Fibroblast of upper back skin (primary cell): ENCODE measurements at regions not wholly inside any gene's neighbourhood (a gene's known extent, or its start where the extent isn't known, plus 50 kb on each side); places are given as distances from the start of the nearest gene placed in this dataset.
"Not testable (repeated sequence)": the region's sequence is repeated elsewhere in the genome, so short reads cannot be mapped to it uniquely, and the experiment has no call there.

Source experiments
- DNase-seq: peaks from one replicate; pipeline ENCODE4 v3.0.0-alpha.2; 2013

DNA sequence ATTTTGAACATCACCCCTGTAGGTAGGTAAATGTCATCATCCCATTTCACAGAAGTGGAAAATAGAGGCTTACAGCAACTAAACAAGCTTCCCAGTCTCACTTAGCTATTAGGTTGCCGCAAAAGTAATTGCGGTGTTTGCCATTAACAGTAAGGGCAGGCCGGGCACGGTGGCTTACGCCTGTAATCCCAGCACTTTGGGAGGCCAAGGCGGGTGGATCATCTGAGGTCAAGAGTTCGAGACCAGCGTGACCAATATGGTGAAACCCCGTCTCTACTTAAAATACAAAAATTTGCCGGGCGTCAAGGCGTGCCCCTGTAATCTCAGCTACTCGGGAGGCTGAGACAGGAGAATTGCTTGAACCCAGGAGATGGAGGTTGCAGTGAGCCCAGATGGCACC, 179.7 kb downstream of the IRF8 start:
- DNase-seq = not testable (repeated sequence)

DNA sequence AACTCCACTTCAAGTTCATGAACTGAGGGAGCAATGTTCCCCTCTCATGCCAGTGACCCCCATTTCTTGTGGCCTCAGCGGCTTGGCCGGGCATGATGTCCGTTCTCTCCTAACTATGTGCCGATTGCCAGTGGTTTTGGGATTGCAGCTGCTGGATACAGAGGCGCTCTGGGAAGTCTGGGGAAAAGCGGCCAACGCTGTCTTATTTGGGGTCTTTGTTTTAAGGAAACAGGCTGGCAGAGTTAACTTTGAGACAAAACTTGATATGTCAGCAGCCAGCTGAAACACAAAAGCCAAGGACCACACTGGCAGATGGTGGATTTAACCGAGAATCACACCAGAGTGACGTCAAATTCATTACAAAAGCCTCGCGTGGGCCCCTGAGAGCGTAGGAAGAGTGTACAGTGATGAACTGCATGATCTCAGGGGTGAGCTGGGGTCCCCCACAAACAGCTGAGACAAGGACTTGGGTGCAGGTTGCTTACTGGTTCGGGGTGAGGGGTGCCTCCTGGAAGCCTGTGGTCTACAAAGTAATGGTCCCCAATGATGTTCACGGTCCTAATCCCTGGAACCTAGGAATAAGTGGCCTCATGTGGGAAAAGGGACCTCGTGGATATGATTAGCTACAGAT, 180.4 kb downstream of the IRF8 start:
- DNase-seq = no peak

DNA sequence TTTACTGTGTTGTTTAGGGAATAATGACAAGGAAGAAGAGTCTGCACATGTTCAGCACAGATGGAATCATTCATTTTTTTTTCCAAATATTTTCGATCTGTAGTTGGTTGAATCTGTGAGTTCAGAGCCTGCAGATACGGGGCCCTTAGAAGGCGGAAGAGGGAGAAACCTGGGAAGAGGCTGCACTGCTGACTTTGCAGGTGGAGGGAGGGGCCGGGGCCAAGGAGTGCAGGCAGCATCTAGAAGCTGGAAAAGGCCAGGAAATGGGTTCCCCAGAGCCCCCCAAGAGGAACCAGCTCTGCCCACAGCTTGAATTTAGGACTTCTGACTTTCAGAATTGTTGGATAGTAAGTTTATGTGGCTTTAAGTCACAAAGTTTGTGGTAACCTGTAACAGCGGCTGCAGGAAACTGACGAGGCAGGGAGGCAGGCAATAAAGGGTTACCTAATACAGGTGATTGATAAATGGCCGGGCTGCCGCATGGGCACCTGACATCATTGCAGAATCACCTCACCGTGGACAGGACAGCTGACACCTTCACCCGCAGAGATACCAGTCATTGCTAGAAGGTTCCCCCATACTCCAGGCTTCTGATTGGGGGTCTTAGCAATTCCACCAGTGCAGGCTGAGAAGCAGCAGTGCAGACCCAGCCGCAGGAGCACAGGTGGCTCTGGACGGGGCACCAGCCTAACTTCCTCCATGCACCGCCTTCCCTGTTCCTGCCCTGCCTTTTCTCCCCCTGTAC, 181.3 kb downstream of the IRF8 start:
- DNase-seq = no peak

DNA sequence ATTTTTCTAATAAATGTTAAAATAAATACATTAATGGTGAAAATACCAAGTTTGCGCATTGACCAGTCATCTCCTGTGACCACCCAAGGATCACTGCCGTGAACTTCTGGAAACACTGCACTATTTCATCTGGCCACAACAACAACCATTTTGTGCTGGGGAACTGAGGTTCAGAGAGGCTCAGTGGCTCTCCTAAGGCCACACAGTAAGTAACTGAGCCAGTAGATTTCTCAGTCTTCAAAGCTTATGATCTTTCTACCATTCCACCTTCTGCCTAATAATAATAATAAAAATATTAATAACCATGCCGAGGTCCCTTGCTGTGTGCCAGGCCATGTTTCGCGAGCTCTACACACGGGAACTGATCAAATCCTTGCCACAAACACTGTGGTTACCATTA, 182.0 kb downstream of the IRF8 start:
- no peak for DNase-seq

DNA sequence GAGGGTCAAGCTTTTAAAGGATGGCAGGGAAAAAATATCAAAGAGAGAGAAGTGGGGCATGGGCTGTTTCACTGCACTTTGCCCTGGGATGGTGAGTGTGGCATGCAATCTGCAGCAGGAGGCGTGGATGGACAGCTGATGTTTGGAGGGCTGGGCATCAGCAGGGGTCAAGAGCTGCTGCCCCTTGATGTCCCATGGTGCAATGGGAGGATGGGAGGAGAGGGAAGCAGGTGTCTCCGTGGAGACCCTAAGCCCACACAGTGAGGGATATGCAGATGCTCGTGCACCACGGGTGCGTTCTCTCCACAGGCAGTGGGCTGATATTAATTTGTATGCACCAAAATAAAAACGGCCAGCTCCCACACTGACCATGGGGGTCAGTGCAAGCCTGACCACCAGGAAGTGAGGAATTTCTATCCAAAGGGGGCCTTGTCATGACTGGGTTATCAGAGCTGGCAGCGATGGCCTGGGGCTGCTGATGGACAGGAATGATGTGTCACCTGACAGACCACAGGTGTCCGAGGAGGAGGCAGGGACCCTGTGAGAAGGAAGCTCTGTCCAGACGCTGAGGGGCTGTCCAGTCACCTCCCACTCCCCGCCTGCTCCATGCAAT, 183.6 kb downstream of the IRF8 start:
- no peak for DNase-seq

DNA sequence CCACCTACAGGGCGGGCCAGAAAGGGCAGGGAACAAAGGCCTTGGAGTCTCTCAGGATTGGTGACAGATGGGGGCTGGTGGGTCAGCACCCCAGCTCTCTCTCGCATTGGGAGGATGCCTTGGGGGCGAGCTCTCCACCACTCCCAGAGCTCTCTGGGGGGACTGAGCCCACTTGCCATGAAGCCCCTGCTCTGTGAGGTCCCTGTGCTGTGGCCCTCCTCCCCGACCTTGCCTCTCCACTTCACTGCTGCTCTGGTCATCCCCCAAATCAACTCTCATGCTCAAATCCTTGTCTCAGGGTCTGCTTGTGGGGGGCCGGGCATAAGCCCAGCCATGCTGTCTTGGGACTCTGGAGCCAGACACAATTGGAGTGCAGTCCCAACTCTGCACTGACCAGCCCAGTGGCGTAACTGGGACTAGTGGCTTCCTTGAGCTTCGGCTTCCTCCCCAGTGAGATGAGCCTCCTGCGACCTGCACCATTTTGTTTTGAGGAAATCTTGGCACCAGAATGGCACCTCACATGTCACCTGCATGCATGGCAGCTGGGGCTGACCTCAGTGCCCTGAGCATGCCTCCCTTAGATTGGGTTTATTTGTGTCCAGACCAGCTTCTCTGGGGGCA, 184.5 kb downstream of the IRF8 start:
- no peak for DNase-seq

DNA sequence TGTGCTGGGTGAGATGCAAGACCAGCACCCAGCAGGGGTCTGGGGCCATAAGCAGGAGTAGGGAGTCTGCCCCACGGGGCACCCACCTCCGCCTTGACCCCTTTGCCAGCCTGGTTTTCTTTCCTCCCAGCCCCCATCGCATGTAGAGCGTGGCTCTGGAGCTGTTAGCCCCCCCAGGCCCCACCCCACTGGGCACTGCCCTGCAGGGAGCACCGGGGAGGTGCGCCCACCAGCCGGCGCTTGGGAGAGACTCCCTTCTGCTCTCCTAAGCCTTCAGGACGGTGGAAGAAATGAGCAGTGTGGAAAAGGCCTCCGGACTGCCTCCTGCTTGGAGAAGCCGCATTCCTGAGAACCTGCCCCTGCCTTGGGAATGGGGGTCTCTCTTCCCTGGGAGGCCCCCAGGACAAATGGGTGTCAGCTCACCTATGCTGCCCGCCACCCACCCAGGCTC, 186.2 kb downstream of the IRF8 start:
- no peak for DNase-seq

DNA sequence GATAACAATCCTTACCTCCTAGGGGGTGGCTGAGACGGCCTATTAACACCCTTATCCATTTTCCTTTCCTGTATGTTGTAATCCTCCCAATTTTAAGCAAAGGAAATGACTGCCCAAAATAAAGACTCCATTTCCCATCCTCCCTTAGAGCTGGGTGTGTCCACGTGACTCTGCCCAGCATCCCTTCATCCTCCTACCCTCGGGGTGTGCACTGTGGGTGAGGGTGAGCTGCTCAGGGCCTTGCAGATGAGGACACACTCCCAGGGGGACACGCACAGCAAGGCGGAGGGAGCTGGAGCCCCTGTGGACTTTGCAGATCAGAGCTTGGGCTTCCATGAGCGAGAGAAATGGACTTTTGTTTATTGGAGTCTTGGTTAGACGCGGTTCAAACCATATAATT, 186.8 kb downstream of the IRF8 start:
- no peak for DNase-seq

DNA sequence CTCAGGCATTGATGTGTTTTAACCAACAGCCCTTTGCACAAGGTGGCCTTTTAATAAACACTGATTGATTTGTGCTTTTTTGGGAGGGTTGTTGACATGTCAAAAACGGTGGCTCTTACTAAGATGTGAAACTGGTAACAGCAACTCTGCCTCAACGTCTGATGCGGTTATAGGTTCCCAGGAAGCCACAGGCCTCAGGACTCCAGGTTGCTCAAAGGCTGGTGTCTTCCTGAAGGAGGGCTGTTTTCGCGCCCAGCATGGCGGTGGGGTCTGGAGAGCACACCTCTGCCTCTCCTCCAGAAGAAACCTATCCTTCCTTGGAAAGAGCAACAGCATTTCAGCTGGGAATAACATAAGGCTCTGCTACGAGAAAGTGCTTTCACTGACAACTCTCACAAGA, 187.5 kb downstream of the IRF8 start:
- DNase-seq = no peak

DNA sequence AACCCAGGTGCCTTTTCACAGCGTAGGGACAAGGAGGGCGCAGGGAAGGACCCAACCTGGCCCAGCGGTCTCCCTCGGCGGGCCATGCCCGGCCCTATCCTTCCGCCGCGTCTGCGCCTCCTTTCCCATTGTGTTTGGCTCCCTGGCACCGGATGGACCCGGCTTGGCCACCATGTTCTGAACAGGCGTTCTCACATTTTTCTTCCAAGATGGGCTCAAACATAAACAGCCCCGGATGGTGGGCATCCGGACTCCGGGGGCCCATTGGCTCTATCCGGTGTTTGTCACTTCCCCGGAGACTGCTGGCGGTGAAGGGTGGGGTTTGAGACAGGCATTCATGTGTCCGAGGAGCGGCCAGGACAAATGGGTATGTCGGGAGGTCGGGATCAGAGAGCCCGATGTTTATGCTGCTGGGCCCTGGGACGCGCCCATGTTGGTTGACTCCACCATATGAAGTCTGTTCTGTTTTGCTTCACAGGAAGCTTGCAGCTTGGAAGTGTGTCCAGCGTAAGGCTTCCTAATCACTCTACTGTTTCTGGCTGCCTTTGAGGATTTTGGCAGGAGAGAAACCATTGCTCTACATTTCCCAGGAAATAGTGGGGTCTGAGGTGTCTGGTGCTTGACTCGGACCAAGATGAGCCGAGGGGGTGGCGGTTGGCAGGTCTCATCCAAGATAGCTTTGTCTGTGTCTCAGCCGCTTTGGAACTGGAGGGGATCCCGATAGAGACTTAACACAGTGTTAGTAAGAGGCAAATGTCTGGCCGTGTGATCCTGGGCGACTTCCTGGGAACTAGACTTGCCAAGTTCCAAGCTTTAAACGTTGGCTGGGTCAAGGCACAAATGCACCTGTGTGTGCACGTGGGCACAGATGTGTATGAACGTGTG, 188.3 kb downstream of the IRF8 start:
- DNase-seq = no peak

DNA sequence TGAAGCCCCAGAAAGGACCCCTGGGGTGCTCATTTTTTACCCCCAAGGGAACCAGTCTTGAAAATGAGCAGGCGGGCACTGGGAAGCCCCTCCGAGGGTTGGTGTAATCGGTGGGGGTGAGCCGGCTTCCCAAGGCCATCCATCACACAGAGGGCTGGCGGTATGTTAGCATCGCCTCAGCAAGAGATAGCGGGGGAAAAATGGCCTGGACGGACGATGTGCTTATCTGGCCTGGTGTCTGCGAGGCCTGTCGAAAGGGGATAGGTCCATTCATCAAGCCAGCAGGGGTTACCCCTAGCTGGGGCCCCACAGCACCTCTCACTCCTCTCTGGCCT, 188.9 kb downstream of the IRF8 start:
- no peak for DNase-seq

DNA sequence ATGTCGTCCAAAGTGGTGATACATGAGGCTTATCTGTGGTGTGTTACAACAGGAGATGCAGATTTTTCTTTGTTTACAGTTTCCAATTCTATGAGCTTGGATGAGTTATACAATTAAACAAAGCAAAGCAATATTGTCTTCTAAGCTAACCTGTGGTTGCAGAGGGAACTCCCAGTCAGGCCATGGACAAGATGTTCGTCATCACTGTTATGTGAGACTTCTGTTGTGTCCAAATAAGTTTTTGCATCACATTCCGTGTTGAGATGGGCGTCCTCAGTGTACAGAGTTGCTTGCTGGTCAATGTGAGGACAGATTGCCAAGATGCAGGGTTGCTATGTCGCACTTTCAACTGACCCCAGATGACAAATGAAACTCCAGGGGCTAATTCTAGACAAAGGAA, 189.3 kb downstream of the IRF8 start:
- DNase-seq = no peak

DNA sequence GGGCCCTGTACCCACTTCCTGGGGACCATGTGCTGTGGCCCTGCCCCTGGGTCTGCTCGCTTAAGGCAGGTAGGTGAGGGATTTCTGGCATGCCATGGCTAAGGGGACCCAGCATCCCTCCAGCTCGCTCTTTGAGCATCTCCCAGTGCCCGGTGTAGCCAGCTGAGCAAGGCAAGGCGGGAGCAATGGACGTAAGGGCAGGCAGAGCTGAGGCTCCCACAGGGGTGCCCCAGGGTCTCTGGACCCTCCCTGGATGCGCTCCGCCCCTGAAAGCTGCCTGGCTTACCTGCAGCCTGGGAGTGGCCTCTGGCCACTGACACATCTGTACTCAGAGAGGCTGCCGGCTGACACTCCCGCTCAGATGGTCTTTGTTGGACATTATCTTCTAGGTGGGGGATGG, 189.9 kb downstream of the IRF8 start:
- no peak for DNase-seq

DNA sequence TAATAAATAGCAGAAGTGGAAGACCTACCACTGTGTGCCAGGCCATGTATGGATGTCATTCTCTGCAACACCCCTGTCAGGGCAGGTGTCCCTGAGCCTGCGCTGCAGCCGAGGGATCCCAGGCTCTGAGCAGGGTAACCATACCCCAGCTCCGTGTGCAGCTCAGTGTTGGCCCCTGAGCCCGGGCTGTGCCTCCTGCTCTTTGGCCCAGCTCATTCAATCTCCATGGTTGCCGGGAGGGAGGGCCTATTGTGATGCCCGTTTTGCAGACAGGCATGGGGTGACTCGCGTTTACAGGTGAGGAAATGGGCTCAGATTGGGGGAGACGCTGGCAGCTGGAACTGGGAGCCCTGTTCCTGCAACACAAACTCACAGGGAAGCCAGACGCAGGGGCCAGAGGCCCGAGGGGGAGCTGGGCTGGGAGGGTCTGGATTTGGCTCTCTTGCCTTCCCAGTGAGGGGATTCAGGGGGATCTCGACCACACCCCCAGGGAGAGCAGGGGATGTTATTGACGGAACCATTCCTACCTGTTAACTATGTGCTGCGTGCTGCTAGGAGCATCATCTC, 190.5 kb downstream of the IRF8 start:
- DNase-seq = no peak

DNA sequence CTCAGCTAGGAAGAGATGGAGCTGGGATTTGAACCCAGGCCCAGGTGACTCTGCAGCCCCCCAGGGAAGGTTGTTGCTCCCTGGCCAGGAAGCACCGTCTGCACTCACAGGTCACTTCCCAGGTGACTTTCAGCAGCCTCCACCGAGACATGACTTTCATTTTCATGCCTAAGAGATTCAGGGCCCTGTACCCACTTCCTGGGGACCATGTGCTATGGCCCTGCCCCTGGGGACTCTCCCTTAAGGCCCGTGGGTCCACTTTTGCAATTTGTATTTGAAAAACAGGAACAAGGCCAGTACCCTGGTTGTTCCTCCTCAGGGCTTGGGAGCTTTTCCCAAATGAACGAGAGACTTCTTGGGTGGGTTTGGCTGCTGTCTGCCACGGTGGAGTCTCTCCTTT, 191.0 kb downstream of the IRF8 start:
- DNase-seq = no peak

DNA sequence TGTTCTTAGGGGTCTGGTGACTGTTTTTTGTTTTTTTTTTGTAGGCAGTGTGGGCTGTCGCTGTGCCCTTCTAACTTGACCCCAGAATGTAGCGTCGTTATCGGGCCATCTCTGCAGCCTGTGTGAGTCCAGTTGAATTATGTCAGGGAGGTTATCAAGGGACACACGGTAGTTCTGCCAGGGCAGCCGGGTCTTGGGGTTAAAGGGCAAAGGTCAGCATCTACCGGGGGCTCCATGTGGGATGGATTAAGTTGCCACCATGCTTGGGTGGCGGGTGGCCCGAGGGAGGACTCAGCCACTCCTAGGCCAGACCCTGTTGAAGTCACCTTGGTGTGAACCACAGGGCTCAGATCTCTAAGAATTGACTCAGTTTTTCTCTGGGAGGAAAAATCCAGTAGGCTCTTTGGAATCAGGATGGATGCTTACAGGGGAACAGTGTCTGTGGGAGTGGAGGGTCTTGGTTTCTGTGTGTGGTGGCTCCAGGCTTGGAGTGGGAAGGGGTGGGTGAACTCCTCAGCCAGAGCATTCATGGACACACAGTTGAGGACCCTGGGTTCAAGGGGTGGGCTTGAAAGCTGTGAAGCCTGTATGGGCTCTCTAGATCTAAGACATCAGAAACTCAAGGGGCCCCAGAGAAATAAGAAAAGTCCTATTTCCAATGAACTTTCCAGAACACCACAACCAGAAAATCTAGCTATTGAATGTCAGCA, 191.7 kb downstream of the IRF8 start:
- no peak for DNase-seq

DNA sequence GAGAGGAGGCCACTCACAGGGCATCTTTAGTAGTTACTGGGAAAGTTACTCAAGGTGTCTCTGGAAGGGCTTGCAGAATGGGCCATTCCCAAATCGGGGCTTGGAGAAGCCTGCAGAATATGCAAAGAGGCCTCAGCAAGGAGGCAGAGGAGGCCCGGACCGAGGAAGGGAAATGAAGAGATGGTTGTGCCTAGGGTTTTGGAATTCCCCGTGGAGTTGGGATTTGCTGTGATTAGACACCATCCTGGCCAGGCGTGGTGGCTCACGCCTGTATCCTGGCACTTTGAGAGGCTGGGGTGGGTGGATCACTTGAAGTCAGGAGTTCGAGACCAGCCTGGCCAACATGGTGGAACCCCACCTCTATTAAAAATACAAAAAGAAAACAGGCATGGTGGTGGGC, 193.0 kb downstream of the IRF8 start:
- no peak for DNase-seq

DNA sequence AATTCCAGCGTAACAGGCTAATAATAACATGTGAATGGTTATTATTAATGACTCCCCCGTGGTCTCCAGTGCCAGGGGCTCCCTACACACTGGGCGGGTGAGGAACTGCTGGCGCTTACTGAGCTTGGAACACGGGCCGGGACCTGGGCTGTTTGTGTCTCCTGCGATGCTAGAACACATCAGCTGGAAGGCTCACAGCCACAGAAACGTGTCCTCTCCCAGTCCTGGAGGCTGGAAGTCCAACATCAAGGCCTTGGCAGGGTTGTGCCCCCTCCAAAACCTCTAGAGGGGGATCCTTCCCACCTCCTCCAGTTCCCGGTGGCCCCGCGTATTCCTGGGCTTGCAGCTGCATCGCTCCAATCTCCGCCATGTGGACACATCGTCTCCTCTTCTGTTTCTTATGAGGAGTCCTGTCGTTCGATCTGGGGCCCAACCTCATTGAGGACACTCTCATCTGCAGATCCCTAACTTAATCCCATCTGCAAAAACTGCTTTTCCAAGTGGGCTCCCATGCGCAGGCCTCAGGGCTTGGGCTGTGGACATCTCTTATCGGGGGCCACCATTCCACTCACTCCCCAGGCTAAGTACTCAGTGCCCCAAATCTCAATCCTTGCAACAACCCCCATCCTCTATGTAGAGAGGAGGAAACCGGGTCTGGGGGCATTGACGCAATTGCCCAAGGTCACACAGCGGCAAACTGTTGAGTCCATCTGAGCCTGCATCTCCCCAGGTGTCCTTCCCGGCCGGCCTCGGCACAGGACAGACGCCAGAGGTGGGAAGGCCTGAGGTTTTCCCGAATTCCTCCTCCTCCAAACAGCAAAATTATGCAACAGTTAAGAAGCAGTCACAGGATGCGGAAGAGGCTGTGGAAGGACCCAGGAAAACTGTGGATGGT, 193.9 kb downstream of the IRF8 start:
- DNase-seq = no peak

DNA sequence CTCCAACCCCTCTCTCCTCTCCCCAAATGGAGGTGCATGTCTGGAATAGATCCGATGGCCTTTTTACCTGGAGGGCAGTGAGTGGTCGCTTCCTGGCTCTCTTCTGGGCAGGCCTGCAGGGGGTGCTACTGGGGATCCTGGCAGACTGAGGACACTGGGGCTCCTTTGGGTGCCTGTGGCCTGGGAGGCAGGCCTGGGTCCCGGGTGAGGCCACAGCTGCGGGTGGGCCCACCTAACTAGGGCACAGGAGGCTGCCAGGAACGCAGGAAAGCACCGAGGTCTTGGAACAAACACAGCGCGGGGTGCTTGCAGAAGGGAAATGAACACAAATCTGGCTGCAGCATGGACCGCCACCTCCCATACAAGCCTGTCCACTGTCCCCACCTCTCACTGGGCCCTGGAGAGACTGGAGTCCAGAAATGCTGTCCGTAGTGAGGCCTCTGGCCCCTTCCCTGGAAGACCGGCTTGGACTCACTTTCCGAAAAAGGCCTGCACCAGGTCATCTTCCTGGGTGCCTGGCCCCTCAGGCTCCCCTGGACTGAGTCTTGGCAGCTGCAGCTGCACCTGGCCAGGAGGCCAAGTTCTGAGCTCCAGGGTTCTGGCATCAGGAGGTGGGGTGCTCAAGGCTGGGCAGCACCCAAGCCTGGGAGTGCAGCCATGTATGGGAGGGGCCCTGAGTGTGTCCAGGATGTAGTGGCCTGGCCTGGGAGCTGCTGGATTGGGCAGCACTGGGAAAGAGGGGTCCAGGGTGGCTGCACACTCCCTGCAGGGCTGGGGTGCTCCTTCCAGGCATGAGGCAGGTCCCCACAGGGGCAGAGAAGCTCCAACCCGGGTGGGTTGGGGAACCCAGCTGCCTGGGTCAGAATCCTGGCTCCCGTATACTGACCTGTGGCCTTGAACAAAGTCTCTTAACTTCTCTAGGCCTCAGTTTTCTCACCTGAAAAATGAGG, 195.1 kb downstream of the IRF8 start:
- DNase-seq = no peak
